Adrenal gland (tissue), 5 donors: ENCODE measurements at regions not wholly inside any gene's neighbourhood (a gene's known extent, or its start where the extent isn't known, plus 50 kb on each side); places are given as distances from the start of the nearest gene placed in this dataset.
"Not testable (repeated sequence)": the region's sequence is repeated elsewhere in the genome, so short reads cannot be mapped to it uniquely, and the experiment has no call there.

ENCODE experiments used
- POLR2A ChIP-seq, 2 donors: fragments of 450-650 bp; IDR thresholded peaks; one replicate each; pipeline ENCODE4 v1.6.1; 2017; ENCODE audit warnings: antibody characterized with exemption in 2 of 2, mild to moderate bottlenecking in 2 of 2, moderate library complexity in 1 of 2
- TF ChIP-seq, protein P1 (sequence below), 6 experiments: fragments of 450-650 bp in 4 of 6; fragments of 200-600 bp in 2 of 6; sonication (generic) in 1 of 6; IDR thresholded peaks; 1 replicate in 5 of 6; 2 replicates in 1 of 6; pipeline versions ENCODE4 v1.5.1 to v1.8.0; 2016 to 2021; ENCODE audit warnings: antibody characterized with exemption in 6 of 6, mild to moderate bottlenecking in 2 of 6, moderate library complexity in 1 of 6
- donor health status: DM: no; HTN: no; CAD: no.

DNA sequence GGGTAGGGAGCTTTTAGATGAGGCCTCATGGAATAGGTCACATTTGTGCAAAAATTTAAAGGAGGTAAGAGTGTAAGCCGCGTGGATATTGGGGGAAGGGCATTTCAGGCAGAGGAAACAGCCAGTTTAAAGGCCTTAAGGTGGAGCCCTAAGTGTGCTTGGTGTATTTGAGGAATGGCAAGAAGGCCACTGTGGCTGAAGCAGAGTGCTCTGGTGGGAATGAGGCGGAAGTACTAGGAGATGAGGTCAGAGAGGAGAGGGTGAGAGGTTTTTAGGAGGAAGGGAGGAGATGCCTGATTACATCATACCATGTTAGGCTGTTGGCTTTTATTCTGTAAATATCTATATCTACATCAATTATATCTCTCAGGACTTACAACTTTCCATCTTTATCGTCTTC lies 75.3 kb downstream of the SRGAP2 start:
- TF ChIP-seq, protein P1, sequence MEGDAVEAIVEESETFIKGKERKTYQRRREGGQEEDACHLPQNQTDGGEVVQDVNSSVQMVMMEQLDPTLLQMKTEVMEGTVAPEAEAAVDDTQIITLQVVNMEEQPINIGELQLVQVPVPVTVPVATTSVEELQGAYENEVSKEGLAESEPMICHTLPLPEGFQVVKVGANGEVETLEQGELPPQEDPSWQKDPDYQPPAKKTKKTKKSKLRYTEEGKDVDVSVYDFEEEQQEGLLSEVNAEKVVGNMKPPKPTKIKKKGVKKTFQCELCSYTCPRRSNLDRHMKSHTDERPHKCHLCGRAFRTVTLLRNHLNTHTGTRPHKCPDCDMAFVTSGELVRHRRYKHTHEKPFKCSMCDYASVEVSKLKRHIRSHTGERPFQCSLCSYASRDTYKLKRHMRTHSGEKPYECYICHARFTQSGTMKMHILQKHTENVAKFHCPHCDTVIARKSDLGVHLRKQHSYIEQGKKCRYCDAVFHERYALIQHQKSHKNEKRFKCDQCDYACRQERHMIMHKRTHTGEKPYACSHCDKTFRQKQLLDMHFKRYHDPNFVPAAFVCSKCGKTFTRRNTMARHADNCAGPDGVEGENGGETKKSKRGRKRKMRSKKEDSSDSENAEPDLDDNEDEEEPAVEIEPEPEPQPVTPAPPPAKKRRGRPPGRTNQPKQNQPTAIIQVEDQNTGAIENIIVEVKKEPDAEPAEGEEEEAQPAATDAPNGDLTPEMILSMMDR (IDR thresholded peaks at IDR 0.05): not testable (repeated sequence)
- not testable (repeated sequence) for TF ChIP-seq POLR2A (IDR thresholded peaks at IDR 0.05)
